ENCODE measurements at regions not wholly inside any gene's neighbourhood (a gene's known extent, or its start where the extent isn't known, plus 50 kb on each side); places are given as distances from the start of the nearest gene placed in this dataset.

GRCh38 chr18:37902344-37902743, 336.7 kb upstream of the CELF4 start:
- in situ Hi-C loops (cut with MboI; ENCODE audit: low sequenced_read_pairs), result no loop called here
- Histone ChIP-seq H3K4me1 (no peaks in the 10 kb centered on the region), H3K9me3 (no peaks in the 10 kb centered on the region), H3K4me3 (no peak overlapping the region), H3K36me3 (replicated peaks) (no peaks in the 10 kb centered on the region), H3K27me3 (ENCODE audit: low read depth) (no peaks in the 10 kb centered on the region; the same call in 1 of the 2 replicates)
- DNase-seq (ENCODE audit: low spot score in 2 of 2), result no peak

GRCh38 chr18:37900326-37900725, 334.7 kb upstream of the CELF4 start:
- H3K36me3 ChIP-seq (replicated peaks), result no peaks in the 10 kb centered on the region

GRCh38 chr18:37889963-37890362, 324.4 kb upstream of the CELF4 start:
- H3K27me3 ChIP-seq (ENCODE audit: low read depth), result no peaks in the 10 kb centered on the region
- DNase-seq (ENCODE audit: low spot score in 2 of 2), result no peak
- in situ Hi-C loops (cut with MboI; ENCODE audit: low sequenced_read_pairs), result no loop called here

More at GRCh38 chr18:37900326-37900725, 334.7 kb upstream of the CELF4 start:
- Histone ChIP-seq H3K9me3 (no peaks in the 10 kb centered on the region), H3K4me3 (no peak overlapping the region), H3K4me1 (no peaks in the 10 kb centered on the region), H3K27me3 (ENCODE audit: low read depth) (no peaks in the 10 kb centered on the region; the same call in 1 of the 2 replicates)
- in situ Hi-C loops (cut with MboI; ENCODE audit: low sequenced_read_pairs), result no loop called here
- no peak for DNase-seq (ENCODE audit: low spot score in 2 of 2)

GRCh38 chr18:37874721-37875120, 309.1 kb upstream of the CELF4 start:
- no peaks in the 10 kb centered on the region for H3K27me3 ChIP-seq (ENCODE audit: low read depth)
- H3K9me3 ChIP-seq, result no peaks in the 10 kb centered on the region
- no peak overlapping the region for H3K4me3 ChIP-seq
- in situ Hi-C loops (cut with MboI; ENCODE audit: low sequenced_read_pairs), result no loop called here
- DNase-seq (ENCODE audit: low spot score in 2 of 2), result no peak
- no peaks in the 10 kb centered on the region for H3K4me1 ChIP-seq
- no peaks in the 10 kb centered on the region for H3K36me3 ChIP-seq (replicated peaks)

More at GRCh38 chr18:37889963-37890362, 324.4 kb upstream of the CELF4 start:
- Histone ChIP-seq H3K9me3 (no peaks in the 10 kb centered on the region), H3K4me3 (no peak overlapping the region), H3K36me3 (replicated peaks) (no peaks in the 10 kb centered on the region), H3K4me1 (no peaks in the 10 kb centered on the region)

- Histone ChIP-seq H3K9me3 (no peaks in the 10 kb centered on the region), H3K4me1 (no peaks in the 10 kb centered on the region), H3K36me3 (replicated peaks) (no peaks in the 10 kb centered on the region), H3K27me3 (ENCODE audit: low read depth) (no peaks in the 10 kb centered on the region), H3K4me3 (no peak overlapping the region)
- no peak for DNase-seq (ENCODE audit: low spot score in 2 of 2)
- in situ Hi-C loops (cut with MboI; ENCODE audit: low sequenced_read_pairs), result no loop called here
Measured at GRCh38 chr18:37873416-37873815, 307.8 kb upstream of the CELF4 start.

GRCh38 chr18:37872562-37872961, 307.0 kb upstream of the CELF4 start:
- Histone ChIP-seq H3K27me3 (ENCODE audit: low read depth) (no peaks in the 10 kb centered on the region), H3K36me3 (replicated peaks) (no peaks in the 10 kb centered on the region), H3K9me3 (no peaks in the 10 kb centered on the region), H3K4me1 (no peaks in the 10 kb centered on the region), H3K4me3 (no peak overlapping the region)
- in situ Hi-C loops (cut with MboI; ENCODE audit: low sequenced_read_pairs), result no loop called here
- DNase-seq (ENCODE audit: low spot score in 2 of 2), result no peak

- in situ Hi-C loops (cut with MboI; ENCODE audit: low sequenced_read_pairs), result no loop called here
- Histone ChIP-seq H3K9me3 (no peaks in the 10 kb centered on the region), H3K4me1 (no peaks in the 10 kb centered on the region), H3K4me3 (no peak overlapping the region), H3K27me3 (ENCODE audit: low read depth) (no peaks in the 10 kb centered on the region), H3K36me3 (replicated peaks) (no peaks in the 10 kb centered on the region)
- no peak for DNase-seq (ENCODE audit: low spot score in 2 of 2)
Measured at GRCh38 chr18:37871561-37871960, 306.0 kb upstream of the CELF4 start.

- no peaks in the 10 kb centered on the region for H3K4me1 ChIP-seq
- H3K27me3 ChIP-seq (ENCODE audit: low read depth), result no peaks in the 10 kb centered on the region
- in situ Hi-C loops (cut with MboI; ENCODE audit: low sequenced_read_pairs), result no loop called here
- H3K9me3 ChIP-seq, result no peaks in the 10 kb centered on the region
- H3K36me3 ChIP-seq (replicated peaks), result no peaks in the 10 kb centered on the region
- DNase-seq (ENCODE audit: low spot score in 2 of 2), result no peak
- H3K4me3 ChIP-seq, result no peak overlapping the region
Measured at GRCh38 chr18:37869051-37869450, 303.5 kb upstream of the CELF4 start.

- Histone ChIP-seq H3K9me3 (no peaks in the 10 kb centered on the region), H3K4me1 (no peaks in the 10 kb centered on the region), H3K4me3 (no peak overlapping the region), H3K36me3 (replicated peaks) (no peaks in the 10 kb centered on the region), H3K27me3 (ENCODE audit: low read depth) (no peaks in the 10 kb centered on the region)
- no peak for DNase-seq (ENCODE audit: low spot score in 2 of 2)
- in situ Hi-C loops (cut with MboI; ENCODE audit: low sequenced_read_pairs), result no loop called here
Measured at GRCh38 chr18:37864122-37864521, 298.5 kb upstream of the CELF4 start.

- no peak for DNase-seq (ENCODE audit: low spot score in 2 of 2)
- Histone ChIP-seq H3K4me1 (no peaks in the 10 kb centered on the region), H3K36me3 (replicated peaks) (no peaks in the 10 kb centered on the region), H3K9me3 (no peaks in the 10 kb centered on the region), H3K4me3 (no peak overlapping the region), H3K27me3 (ENCODE audit: low read depth) (no peaks in the 10 kb centered on the region)
- in situ Hi-C loops (cut with MboI; ENCODE audit: low sequenced_read_pairs), result no loop called here
Measured at GRCh38 chr18:37861981-37862380, 296.4 kb upstream of the CELF4 start.

- no peaks in the 10 kb centered on the region for H3K4me1 ChIP-seq
- no peak overlapping the region for H3K4me3 ChIP-seq
- H3K27me3 ChIP-seq (ENCODE audit: low read depth), result no peaks in the 10 kb centered on the region
- H3K9me3 ChIP-seq, result no peaks in the 10 kb centered on the region
- no peaks in the 10 kb centered on the region for H3K36me3 ChIP-seq (replicated peaks)
- DNase-seq (ENCODE audit: low spot score in 2 of 2), result no peak
- in situ Hi-C loops (cut with MboI; ENCODE audit: low sequenced_read_pairs), result no loop called here
Measured at GRCh38 chr18:37854396-37854795, 288.8 kb upstream of the CELF4 start.

GRCh38 chr18:37853706-37854105, 288.1 kb upstream of the CELF4 start:
- no peaks in the 10 kb centered on the region for H3K27me3 ChIP-seq (ENCODE audit: low read depth)
- no peak for DNase-seq (ENCODE audit: low spot score in 2 of 2)
- H3K4me1 ChIP-seq, result no peaks in the 10 kb centered on the region
- no peak overlapping the region for H3K4me3 ChIP-seq
- in situ Hi-C loops (cut with MboI; ENCODE audit: low sequenced_read_pairs), result no loop called here
- H3K36me3 ChIP-seq (replicated peaks), result no peaks in the 10 kb centered on the region
- no peaks in the 10 kb centered on the region for H3K9me3 ChIP-seq

- H3K27me3 ChIP-seq (ENCODE audit: low read depth), result no peaks in the 10 kb centered on the region
- DNase-seq (ENCODE audit: low spot score in 2 of 2), result no peak
- H3K9me3 ChIP-seq, result no peaks in the 10 kb centered on the region
- H3K36me3 ChIP-seq (replicated peaks), result no peaks in the 10 kb centered on the region
- in situ Hi-C loops (cut with MboI; ENCODE audit: low sequenced_read_pairs), result no loop called here
- H3K4me1 ChIP-seq, result no peaks in the 10 kb centered on the region
- no peak overlapping the region for H3K4me3 ChIP-seq
Measured at GRCh38 chr18:37852464-37852863, 286.9 kb upstream of the CELF4 start.

GRCh38 chr18:37847544-37847943, 281.9 kb upstream of the CELF4 start:
- DNase-seq (ENCODE audit: low spot score in 2 of 2), result no peak
- Histone ChIP-seq H3K27me3 (ENCODE audit: low read depth) (no peaks in the 10 kb centered on the region), H3K36me3 (replicated peaks) (no peaks in the 10 kb centered on the region), H3K9me3 (no peaks in the 10 kb centered on the region), H3K4me3 (no peak overlapping the region), H3K4me1 (peaks cover 10% of the 10 kb centered on the region)
- in situ Hi-C loops (cut with MboI; ENCODE audit: low sequenced_read_pairs), result no loop called here

- H3K36me3 ChIP-seq (replicated peaks), result no peaks in the 10 kb centered on the region
- in situ Hi-C loops (cut with MboI; ENCODE audit: low sequenced_read_pairs), result no loop called here
- H3K27me3 ChIP-seq (ENCODE audit: low read depth), result no peaks in the 10 kb centered on the region
- no peak overlapping the region for H3K4me3 ChIP-seq
- H3K4me1 ChIP-seq, result peaks cover 10% of the 10 kb centered on the region
- DNase-seq (ENCODE audit: low spot score in 2 of 2), result no peak
- no peaks in the 10 kb centered on the region for H3K9me3 ChIP-seq
Measured at GRCh38 chr18:37846996-37847395, 281.4 kb upstream of the CELF4 start.
